ENCODE measurements at regions not wholly inside any gene's neighbourhood (a gene's known extent, or its start where the extent isn't known, plus 50 kb on each side); places are given as distances from the start of the nearest gene placed in this dataset.

GRCh38 chr9:10706788-10707187, 94.0 kb upstream of the PTPRD start:
- Histone ChIP-seq H3K9me3 (ENCODE audit: control insufficient read depth, low read length) (no peaks in the 10 kb centered on the region), H3K27ac (ENCODE audit: low read length) (no peak overlapping the region), H3K4me3 (ENCODE audit: low read length) (no peak overlapping the region), H3K27me3 (ENCODE audit: control insufficient read depth, insufficient read depth) (no peaks in the 10 kb centered on the region), H3K4me1 (ENCODE audit: control insufficient read depth, insufficient read depth, low read length) (no peaks in the 10 kb centered on the region)
- no peak for ATAC-seq
- no peak for DNase-seq
- WGBS = 66% methylated on average over 3 of the region's 3 CpGs
- intact Hi-C loops (cut with DNase I) = no loop called here

GRCh38 chr9:10721301-10721700, 108.5 kb upstream of the PTPRD start:
- H3K27me3 ChIP-seq (ENCODE audit: control insufficient read depth, insufficient read depth) = no peaks in the 10 kb centered on the region
- intact Hi-C loops (cut with DNase I) = no loop called here
- ATAC-seq = no peak
- no peak overlapping the region for H3K27ac ChIP-seq (ENCODE audit: low read length)
- H3K4me1 ChIP-seq (ENCODE audit: control insufficient read depth, insufficient read depth, low read length) = no peaks in the 10 kb centered on the region
- H3K9me3 ChIP-seq (ENCODE audit: control insufficient read depth, low read length) = no peaks in the 10 kb centered on the region
- no peak for DNase-seq
- H3K4me3 ChIP-seq (ENCODE audit: low read length) = no peak overlapping the region

GRCh38 chr9:10729213-10729612, 116.4 kb upstream of the PTPRD start:
- no peak overlapping the region for H3K27ac ChIP-seq (ENCODE audit: low read length)
- H3K4me1 ChIP-seq (ENCODE audit: control insufficient read depth, insufficient read depth, low read length) = no peaks in the 10 kb centered on the region
- DNase-seq (no peak), ATAC-seq (no peak)
- H3K27me3 ChIP-seq (ENCODE audit: control insufficient read depth, insufficient read depth) = no peaks in the 10 kb centered on the region
- H3K4me3 ChIP-seq (ENCODE audit: low read length) = no peak overlapping the region
- intact Hi-C loops (cut with DNase I) = no loop called here
- H3K9me3 ChIP-seq (ENCODE audit: control insufficient read depth, low read length) = no peaks in the 10 kb centered on the region

- H3K4me1 ChIP-seq (ENCODE audit: control insufficient read depth, insufficient read depth, low read length) = no peaks in the 10 kb centered on the region
- no peaks in the 10 kb centered on the region for H3K9me3 ChIP-seq (ENCODE audit: control insufficient read depth, low read length)
- ATAC-seq (no peak), DNase-seq (no peak)
- 56% methylated on average over 2 of the region's 2 CpGs for WGBS
- intact Hi-C loops (cut with DNase I) = no loop called here
- H3K27me3 ChIP-seq (ENCODE audit: control insufficient read depth, insufficient read depth) = no peaks in the 10 kb centered on the region
- no peak overlapping the region for H3K27ac ChIP-seq (ENCODE audit: low read length)
- no peak overlapping the region for H3K4me3 ChIP-seq (ENCODE audit: low read length)
These were observed 131.9 kb upstream of the PTPRD start for GRCh38 chr9:10744669-10745068.

- intact Hi-C loops (cut with DNase I) = no loop called here
These were observed 140.7 kb upstream of the PTPRD start for GRCh38 chr9:10753474-10753873.

GRCh38 chr9:10764481-10764880, 151.7 kb upstream of the PTPRD start:
- ATAC-seq = no peak
- no peaks in the 10 kb centered on the region for H3K4me1 ChIP-seq (ENCODE audit: control insufficient read depth, insufficient read depth, low read length)
- intact Hi-C loops (cut with DNase I) = no loop called here
- no peak overlapping the region for H3K4me3 ChIP-seq (ENCODE audit: low read length)
- no peaks in the 10 kb centered on the region for H3K9me3 ChIP-seq (ENCODE audit: control insufficient read depth, low read length)
- H3K27ac ChIP-seq (ENCODE audit: low read length) = no peak overlapping the region
- no peaks in the 10 kb centered on the region for H3K27me3 ChIP-seq (ENCODE audit: control insufficient read depth, insufficient read depth)
- DNase-seq = no peak
- WGBS = 73% methylated on average over 3 of the region's 3 CpGs

More at GRCh38 chr9:10753474-10753873, 140.7 kb upstream of the PTPRD start:
- 52% methylated on average over 2 of the region's 2 CpGs for WGBS
- H3K9me3 ChIP-seq (ENCODE audit: control insufficient read depth, low read length) = no peaks in the 10 kb centered on the region
- H3K27ac ChIP-seq (ENCODE audit: low read length) = no peak overlapping the region
- no peaks in the 10 kb centered on the region for H3K4me1 ChIP-seq (ENCODE audit: control insufficient read depth, insufficient read depth, low read length)
- ATAC-seq = no peak
- no peak overlapping the region for H3K4me3 ChIP-seq (ENCODE audit: low read length)
- DNase-seq = no peak
- no peaks in the 10 kb centered on the region for H3K27me3 ChIP-seq (ENCODE audit: control insufficient read depth, insufficient read depth)

- no peak overlapping the region for H3K4me3 ChIP-seq (ENCODE audit: low read length)
- no peak overlapping the region for H3K27ac ChIP-seq (ENCODE audit: low read length)
- no peak for DNase-seq
- no peak for ATAC-seq
- intact Hi-C loops (cut with DNase I) = no loop called here
- no peaks in the 10 kb centered on the region for H3K27me3 ChIP-seq (ENCODE audit: control insufficient read depth, insufficient read depth)
- no peaks in the 10 kb centered on the region for H3K9me3 ChIP-seq (ENCODE audit: control insufficient read depth, low read length)
- no peaks in the 10 kb centered on the region for H3K4me1 ChIP-seq (ENCODE audit: control insufficient read depth, insufficient read depth, low read length)
- 55% methylated on average over 4 of the region's 4 CpGs for WGBS
These were observed 160.3 kb upstream of the PTPRD start for GRCh38 chr9:10773136-10773535.

GRCh38 chr9:10774051-10774450, 161.2 kb upstream of the PTPRD start:
- ATAC-seq (no peak), DNase-seq (no peak)
- Histone ChIP-seq H3K4me1 (ENCODE audit: control insufficient read depth, insufficient read depth, low read length) (no peaks in the 10 kb centered on the region), H3K4me3 (ENCODE audit: low read length) (no peak overlapping the region), H3K27ac (ENCODE audit: low read length) (no peak overlapping the region), H3K27me3 (ENCODE audit: control insufficient read depth, insufficient read depth) (no peaks in the 10 kb centered on the region), H3K9me3 (ENCODE audit: control insufficient read depth, low read length) (no peaks in the 10 kb centered on the region)
- intact Hi-C loops (cut with DNase I) = no loop called here
- 34% methylated on average over 2 of the region's 2 CpGs for WGBS

GRCh38 chr9:10785255-10785654, 172.5 kb upstream of the PTPRD start:
- Histone ChIP-seq H3K27me3 (ENCODE audit: control insufficient read depth, insufficient read depth) (no peaks in the 10 kb centered on the region), H3K4me1 (ENCODE audit: control insufficient read depth, insufficient read depth, low read length) (no peaks in the 10 kb centered on the region), H3K9me3 (ENCODE audit: control insufficient read depth, low read length) (no peaks in the 10 kb centered on the region), H3K4me3 (ENCODE audit: low read length) (no peak overlapping the region), H3K27ac (ENCODE audit: low read length) (no peak overlapping the region)
- no peak for ATAC-seq
- intact Hi-C loops (cut with DNase I) = no loop called here
- DNase-seq = no peak
- WGBS = 56% methylated on average over 3 of the region's 3 CpGs

GRCh38 chr9:10793306-10793705, 180.5 kb upstream of the PTPRD start:
- 48% methylated on average over 1 of the region's 1 CpG for WGBS
- ATAC-seq (no peak), DNase-seq (no peak)
- Histone ChIP-seq H3K9me3 (ENCODE audit: control insufficient read depth, low read length) (no peaks in the 10 kb centered on the region), H3K4me1 (ENCODE audit: control insufficient read depth, insufficient read depth, low read length) (no peaks in the 10 kb centered on the region), H3K27ac (ENCODE audit: low read length) (no peak overlapping the region), H3K4me3 (ENCODE audit: low read length) (no peak overlapping the region), H3K27me3 (ENCODE audit: control insufficient read depth, insufficient read depth) (no peaks in the 10 kb centered on the region)
- intact Hi-C loops (cut with DNase I) = no loop called here

GRCh38 chr9:10804486-10804885, 191.7 kb upstream of the PTPRD start:
- intact Hi-C loops (cut with DNase I) = no loop called here
- WGBS = 60% methylated on average over 2 of the region's 2 CpGs
- ATAC-seq (no peak), DNase-seq (no peak)
- no peaks in the 10 kb centered on the region for H3K27me3 ChIP-seq (ENCODE audit: control insufficient read depth, insufficient read depth)
- no peaks in the 10 kb centered on the region for H3K9me3 ChIP-seq (ENCODE audit: control insufficient read depth, low read length)
- H3K27ac ChIP-seq (ENCODE audit: low read length) = no peak overlapping the region
- no peaks in the 10 kb centered on the region for H3K4me1 ChIP-seq (ENCODE audit: control insufficient read depth, insufficient read depth, low read length)
- H3K4me3 ChIP-seq (ENCODE audit: low read length) = no peak overlapping the region

GRCh38 chr9:10806868-10807267, 194.1 kb upstream of the PTPRD start:
- ATAC-seq = no peak
- no peak for DNase-seq
- no peaks in the 10 kb centered on the region for H3K9me3 ChIP-seq (ENCODE audit: control insufficient read depth, low read length)
- no peak overlapping the region for H3K4me3 ChIP-seq (ENCODE audit: low read length)
- WGBS = 49% methylated on average over 3 of the region's 3 CpGs
- no peaks in the 10 kb centered on the region for H3K27me3 ChIP-seq (ENCODE audit: control insufficient read depth, insufficient read depth)
- intact Hi-C loops (cut with DNase I) = no loop called here
- no peak overlapping the region for H3K27ac ChIP-seq (ENCODE audit: low read length)
- H3K4me1 ChIP-seq (ENCODE audit: control insufficient read depth, insufficient read depth, low read length) = no peaks in the 10 kb centered on the region
